Kidney (tissue), 13 donors: ENCODE measurements at regions not wholly inside any gene's neighbourhood (a gene's known extent, or its start where the extent isn't known, plus 50 kb on each side); places are given as distances from the start of the nearest gene placed in this dataset.

Experiments used
- DNase-seq, 5 donors: peaks; one replicate each; pipeline ENCODE4 v3.0.0-alpha.2; 2013 to 2020
- FAIRE-seq: peaks from 2 replicates; lab custom pipeline; 2012; peaks lifted over from hg19 to GRCh38; lab: Jason Lieb, UNC
- H3K27ac ChIP-seq, 2 donors: one replicate each; pipeline ENCODE4 v1.7.0; 2013; ENCODE audit warnings: low read depth in 2 of 2, low read length in 2 of 2, inconsistent platforms in 1 of 2
- H3K27me3 ChIP-seq: one replicate; pipeline ENCODE4 v1.7.1; 2013; ENCODE audit warnings: low read length, inconsistent platforms; ENCODE audit not compliant: control insufficient read depth, insufficient read depth
- H3K36me3 ChIP-seq, 3 donors: one replicate each; pipeline versions ENCODE4 v1.7.0 to v1.7.1; 2013; ENCODE audit warnings: low read length in 3 of 3, control low read depth in 1 of 3, inconsistent platforms in 1 of 3; ENCODE audit not compliant: insufficient read depth in 3 of 3, control insufficient read depth in 2 of 3
- H3K4me1 ChIP-seq, 3 donors: one replicate each; pipeline versions ENCODE4 v1.7.0 to v1.7.1; 2013; ENCODE audit warnings: low read length in 3 of 3, inconsistent platforms in 1 of 3, low read depth in 1 of 3; ENCODE audit not compliant: control insufficient read depth in 2 of 3, insufficient read depth in 2 of 3
- H3K4me3 ChIP-seq, 3 donors: one replicate each; pipeline versions ENCODE4 v1.7.0 to v1.8.1; 2013; ENCODE audit warnings: low read length in 3 of 3, control low read depth in 1 of 3, inconsistent platforms in 1 of 3
- H3K9ac ChIP-seq, 3 donors: one replicate each; pipeline versions ENCODE4 v1.7.0 to v1.7.1; 2013; ENCODE audit warnings: low read length in 3 of 3, control low read depth in 1 of 3, inconsistent platforms in 1 of 3
- H3K9me3 ChIP-seq, 3 donors: one replicate each; pipeline versions ENCODE4 v1.7.0 to v1.7.1; 2013; ENCODE audit warnings: low read length in 3 of 3, control low read depth in 1 of 3, inconsistent platforms in 1 of 3; ENCODE audit not compliant: control insufficient read depth in 2 of 3, insufficient read depth in 1 of 3
- intact Hi-C: fragments of 100-400 bp; cut with DNase I; formaldehyde crosslinking; loops from one replicate; pipeline ENCODE4 v1.11.1; 2022
- TF ChIP-seq, protein P1 (sequence below): IDR thresholded peaks from 3 replicates; pipeline ENCODE4 v1.5.1; 2012; ENCODE audit warnings: mild to moderate bottlenecking, moderate library complexity, borderline replicate concordance; ENCODE audit not compliant: insufficient read depth; ENCODE audit errors: extremely low read depth
- donor health status: control.
- donor health status: control.
- donor health status: control.
- donor health status: control.
- donor health status: control.
- donor health status: DM: yes; HTN: yes; CAD: no.
- donor health status: Normal renal cell carcinoma (clear cell type).

DNA sequence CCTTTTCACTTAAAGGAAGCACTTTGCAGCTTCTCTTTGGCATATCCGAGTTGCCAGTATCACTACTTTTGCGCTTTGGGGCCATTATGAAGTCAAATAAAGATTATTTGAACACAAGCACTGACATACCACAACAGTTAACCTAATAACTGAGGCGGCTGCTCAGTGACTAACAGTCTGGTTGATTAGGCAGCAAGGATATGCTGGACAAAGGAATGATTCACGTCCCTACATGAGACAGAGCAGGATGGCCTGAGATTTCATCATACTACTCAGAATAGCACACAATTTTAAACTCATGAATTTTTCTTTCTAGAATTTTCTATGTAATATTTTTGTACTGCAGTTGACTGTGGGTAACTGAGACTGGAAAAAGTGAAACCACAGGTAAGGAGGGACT, 56.9 kb upstream of the E2F7 start:
- FAIRE-seq, result no peak

DNA sequence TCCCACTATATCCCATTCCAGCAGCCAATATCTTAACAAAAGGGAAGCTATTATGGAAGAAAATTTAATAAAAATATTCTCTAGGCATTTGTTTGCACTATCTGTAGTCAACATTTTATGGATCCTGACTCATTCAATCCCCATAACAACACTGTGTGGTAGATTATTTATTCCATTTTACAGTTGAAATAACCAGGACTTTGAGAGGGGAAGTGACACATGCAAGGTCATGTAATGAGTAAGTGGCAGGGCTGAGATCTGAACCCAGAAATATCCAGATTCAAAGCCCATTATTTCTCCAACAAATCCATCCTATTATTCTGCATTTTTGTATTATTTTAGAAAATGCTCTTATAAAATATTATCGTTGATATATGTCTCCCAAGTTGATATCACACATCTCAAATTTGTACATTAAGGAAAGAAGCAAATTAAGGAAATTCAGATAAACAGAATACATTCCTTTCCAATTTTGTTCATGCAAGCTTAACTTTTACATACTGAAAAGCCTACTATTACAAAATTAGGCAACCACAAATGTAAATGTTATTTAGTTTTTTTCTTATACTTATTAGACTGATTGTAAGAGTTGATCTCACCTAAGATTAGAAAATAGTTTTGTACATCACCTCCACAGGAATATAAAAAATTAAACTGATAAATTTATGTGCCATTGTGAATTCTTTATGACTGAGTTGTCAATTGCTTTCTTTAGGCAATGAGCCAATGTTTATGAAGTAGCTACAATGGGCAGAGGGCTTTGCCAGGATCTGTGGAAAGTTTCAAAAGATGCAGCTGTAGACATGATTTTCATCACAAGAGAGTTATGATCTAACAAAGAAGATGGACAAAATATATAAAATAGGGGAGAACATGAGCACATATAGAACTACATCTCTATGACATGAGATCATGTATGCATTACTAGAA, 55.1 kb upstream of the E2F7 start:
- no peak overlapping the region for H3K27ac ChIP-seq
- no peaks in the 10 kb centered on the region for H3K27me3 ChIP-seq
- no peak for FAIRE-seq
- peaks cover 0 to 2% (median 0%) of the 10 kb centered on the region in 3 donors for H3K9me3 ChIP-seq
- TF ChIP-seq, protein P1, sequence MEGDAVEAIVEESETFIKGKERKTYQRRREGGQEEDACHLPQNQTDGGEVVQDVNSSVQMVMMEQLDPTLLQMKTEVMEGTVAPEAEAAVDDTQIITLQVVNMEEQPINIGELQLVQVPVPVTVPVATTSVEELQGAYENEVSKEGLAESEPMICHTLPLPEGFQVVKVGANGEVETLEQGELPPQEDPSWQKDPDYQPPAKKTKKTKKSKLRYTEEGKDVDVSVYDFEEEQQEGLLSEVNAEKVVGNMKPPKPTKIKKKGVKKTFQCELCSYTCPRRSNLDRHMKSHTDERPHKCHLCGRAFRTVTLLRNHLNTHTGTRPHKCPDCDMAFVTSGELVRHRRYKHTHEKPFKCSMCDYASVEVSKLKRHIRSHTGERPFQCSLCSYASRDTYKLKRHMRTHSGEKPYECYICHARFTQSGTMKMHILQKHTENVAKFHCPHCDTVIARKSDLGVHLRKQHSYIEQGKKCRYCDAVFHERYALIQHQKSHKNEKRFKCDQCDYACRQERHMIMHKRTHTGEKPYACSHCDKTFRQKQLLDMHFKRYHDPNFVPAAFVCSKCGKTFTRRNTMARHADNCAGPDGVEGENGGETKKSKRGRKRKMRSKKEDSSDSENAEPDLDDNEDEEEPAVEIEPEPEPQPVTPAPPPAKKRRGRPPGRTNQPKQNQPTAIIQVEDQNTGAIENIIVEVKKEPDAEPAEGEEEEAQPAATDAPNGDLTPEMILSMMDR, result no peak
- no peak overlapping the region for H3K4me3 ChIP-seq
- no peaks in the 10 kb centered on the region for H3K36me3 ChIP-seq
- no peak for DNase-seq
- no peaks in the 10 kb centered on the region for H3K4me1 ChIP-seq
- intact Hi-C loops, result no loop called here
- no peak overlapping the region for H3K9ac ChIP-seq

More for the DNA sequence above, 56.9 kb upstream of the E2F7 start:
- no peaks in the 10 kb centered on the region for H3K4me1 ChIP-seq
- TF ChIP-seq, protein P1, result no peak
- H3K9me3 ChIP-seq, result peaks cover 0 to 2% (median 0%) of the 10 kb centered on the region in 3 donors
- H3K36me3 ChIP-seq, result no peaks in the 10 kb centered on the region
- intact Hi-C loops, result no loop called here
- H3K9ac ChIP-seq, result no peak overlapping the region
- no peaks in the 10 kb centered on the region for H3K27me3 ChIP-seq
- no peak overlapping the region for H3K4me3 ChIP-seq
- no peak overlapping the region for H3K27ac ChIP-seq
- no peak for DNase-seq

DNA sequence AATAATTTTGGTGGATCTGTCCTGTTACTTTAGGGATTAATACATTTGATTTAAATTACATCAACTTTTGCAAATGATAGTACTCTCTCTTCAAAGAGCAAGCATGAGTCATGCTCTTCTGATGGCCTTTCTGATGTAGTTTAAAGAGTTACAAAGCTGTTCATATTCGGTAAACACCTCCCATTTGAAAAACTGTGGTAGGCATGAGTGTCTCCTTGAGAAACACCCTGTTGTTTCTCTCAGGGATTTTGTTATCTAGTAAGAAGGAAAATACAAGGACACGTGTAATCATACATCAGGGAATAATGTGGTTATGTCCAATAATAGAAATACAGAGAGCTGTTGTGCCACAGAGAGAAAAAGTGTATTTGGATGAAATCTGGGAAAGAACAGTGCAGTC, 53.3 kb upstream of the E2F7 start:
- Histone ChIP-seq H3K36me3 (no peaks in the 10 kb centered on the region), H3K9ac (no peak overlapping the region), H3K9me3 (no peaks in the 10 kb centered on the region), H3K4me1 (no peaks in the 10 kb centered on the region), H3K4me3 (no peak overlapping the region), H3K27ac (no peak overlapping the region), H3K27me3 (no peaks in the 10 kb centered on the region)
- FAIRE-seq (no peak), DNase-seq (no peak)
- intact Hi-C loops, result no loop called here
- TF ChIP-seq, protein P1, result no peak
